H9 (cell line): ENCODE measurements at regions not wholly inside any gene's neighbourhood (a gene's known extent, or its start where the extent isn't known, plus 50 kb on each side); places are given as distances from the start of the nearest gene placed in this dataset.

Source experiments
- DNase-seq: peaks from one replicate; pipeline ENCODE4 v3.0.0-alpha.2; 2017
- H2AFZ ChIP-seq: one replicate; pipeline ENCODE4 v1.6.1; 2013; ENCODE audit warnings: mild to moderate bottlenecking, low read length, control low read depth, moderate library complexity
- H2AK5ac ChIP-seq: 2 replicates; pipeline ENCODE4 v1.6.1; 2013; ENCODE audit warnings: low read length, control low read depth, mixed read lengths; ENCODE audit not compliant: insufficient read length
- H2BK120ac ChIP-seq: one replicate; pipeline ENCODE4 v1.6.1; 2013; ENCODE audit warnings: low read depth, mild to moderate bottlenecking, low read length, control low read depth, inconsistent platforms; ENCODE audit not compliant: poor library complexity, severe bottlenecking
- H2BK12ac ChIP-seq: 2 replicates; pipeline ENCODE4 v1.6.1; 2013; ENCODE audit warnings: low read length, control low read depth, mixed read lengths, low read depth; ENCODE audit not compliant: insufficient read length
- H2BK15ac ChIP-seq: 2 replicates; pipeline ENCODE4 v1.6.1; 2013; ENCODE audit warnings: low read depth, low read length, control low read depth
- H2BK20ac ChIP-seq: one replicate; pipeline ENCODE4 v1.6.1; 2013; ENCODE audit warnings: low read depth, mild to moderate bottlenecking, low read length, control low read depth, inconsistent platforms; ENCODE audit not compliant: poor library complexity, severe bottlenecking
- H2BK5ac ChIP-seq: 2 replicates; pipeline ENCODE4 v1.6.1; 2013; ENCODE audit warnings: low read length, control low read depth, mixed read lengths; ENCODE audit not compliant: insufficient read length
- H3K14ac ChIP-seq: 2 replicates; pipeline ENCODE4 v1.6.1; 2013; ENCODE audit warnings: low read length, control low read depth; ENCODE audit not compliant: insufficient read depth
- H3K18ac ChIP-seq: 2 replicates; pipeline ENCODE4 v1.6.1; 2013; ENCODE audit warnings: low read depth, mild to moderate bottlenecking, mixed read lengths, low read length, control low read depth; ENCODE audit not compliant: insufficient read length
- H3K23ac ChIP-seq: 2 replicates; pipeline ENCODE4 v1.6.1; 2013; ENCODE audit warnings: low read length, control low read depth, mixed read lengths, low read depth; ENCODE audit not compliant: insufficient read length
- H3K23me2 ChIP-seq: 2 replicates; pipeline ENCODE4 v1.6.1; 2013; ENCODE audit warnings: low read depth, mild to moderate bottlenecking, mixed read lengths, low read length, control low read depth; ENCODE audit not compliant: insufficient read length, poor library complexity, severe bottlenecking
- H3K27ac ChIP-seq: 2 replicates; pipeline ENCODE4 v1.5.1; 2013; ENCODE audit warnings: low read length, control low read depth, mixed read lengths, low read depth; ENCODE audit not compliant: insufficient read length
- H3K27me3 ChIP-seq: 2 replicates; pipeline ENCODE4 v1.6.1; 2013; ENCODE audit warnings: low read length, control low read depth, inconsistent platforms; ENCODE audit not compliant: insufficient read depth
- H3K4ac ChIP-seq: 2 replicates; pipeline ENCODE4 v1.6.1; 2013; ENCODE audit warnings: low read depth, mild to moderate bottlenecking, control low read depth, inconsistent platforms, low read length, moderate library complexity
- H3K4me1 ChIP-seq: 2 replicates; pipeline ENCODE4 v1.6.1; 2013; ENCODE audit warnings: low read length, control low read depth, inconsistent platforms; ENCODE audit not compliant: insufficient read depth
- H3K4me2 ChIP-seq: 2 replicates; pipeline ENCODE4 v1.6.1; 2013; ENCODE audit warnings: low read length, control low read depth, mixed read lengths; ENCODE audit not compliant: insufficient read length, insufficient read depth
- H3K56ac ChIP-seq: 2 replicates; pipeline ENCODE4 v1.6.1; 2013; ENCODE audit warnings: low read depth, mild to moderate bottlenecking, mixed read lengths, low read length, control low read depth; ENCODE audit not compliant: insufficient read length
- H3K79me1 ChIP-seq: 2 replicates; pipeline ENCODE4 v1.6.1; 2013; ENCODE audit warnings: low read depth, mild to moderate bottlenecking, moderate library complexity, low read length, control low read depth, inconsistent platforms; ENCODE audit not compliant: insufficient read depth, poor library complexity, severe bottlenecking
- H3K79me2 ChIP-seq: 2 replicates; pipeline ENCODE4 v1.6.1; 2013; ENCODE audit warnings: low read length, control low read depth, inconsistent platforms; ENCODE audit not compliant: insufficient read depth
- H3K9ac ChIP-seq: 2 replicates; pipeline ENCODE4 v1.6.1; 2013; ENCODE audit warnings: low read length, control low read depth, mixed read lengths; ENCODE audit not compliant: insufficient read length; ENCODE audit errors: extremely low read depth
- H3K9me3 ChIP-seq: one replicate; pipeline ENCODE4 v1.6.1; 2013; ENCODE audit warnings: low read depth, low read length, inconsistent platforms; ENCODE audit not compliant: control insufficient read depth
- H3T11ph ChIP-seq: one replicate; pipeline ENCODE4 v1.6.1; 2013; ENCODE audit warnings: mild to moderate bottlenecking, low read length, control low read depth, inconsistent platforms
- H4K20me1 ChIP-seq: one replicate; pipeline ENCODE4 v1.6.1; 2013; ENCODE audit not compliant: control insufficient read depth, insufficient read length, insufficient read depth
- H4K5ac ChIP-seq: 2 replicates; pipeline ENCODE4 v1.6.1; 2013; ENCODE audit warnings: low read depth, mild to moderate bottlenecking, mixed read lengths, low read length, control low read depth; ENCODE audit not compliant: insufficient read length
- H4K8ac ChIP-seq: replicated peaks from 2 replicates; pipeline ENCODE4 v1.6.1; 2013; ENCODE audit warnings: low read length, control low read depth, mixed read lengths, low read depth; ENCODE audit not compliant: insufficient read length
- H4K91ac ChIP-seq: 2 replicates; pipeline ENCODE4 v1.6.1; 2013; ENCODE audit warnings: low read depth, mild to moderate bottlenecking, moderate library complexity, mixed read lengths, low read length, control low read depth; ENCODE audit not compliant: insufficient read length
- H3K27ac Mint-ChIP-seq, 3 experiments: 2 replicates in 2 of 3; 3 replicates in 1 of 3; pipeline ENCODE4 v1.8.0; 2020 to 2021; ENCODE audit warnings: mixed read lengths in 3 of 3, mild to moderate bottlenecking in 1 of 3, moderate library complexity in 1 of 3
- H3K27me3 Mint-ChIP-seq: 2 replicates; pipeline ENCODE4 v1.8.0; 2021; ENCODE audit warnings: low read depth, mild to moderate bottlenecking, moderate library complexity, mixed read lengths
- H3K36me3 Mint-ChIP-seq, 3 experiments: 2 replicates in 2 of 3; 3 replicates in 1 of 3; pipeline ENCODE4 v1.8.0; 2020 to 2021; ENCODE audit warnings: low read depth in 3 of 3, mixed read lengths in 3 of 3; ENCODE audit not compliant: insufficient read depth in 1 of 3
- H3K4me1 Mint-ChIP-seq, 2 experiments: 2 replicates each; pipeline ENCODE4 v1.8.0; 2020; ENCODE audit warnings: mixed read lengths in 2 of 2
- H3K4me3 Mint-ChIP-seq, 2 experiments: 2 replicates in 1 of 2; 3 replicates in 1 of 2; pipeline ENCODE4 v1.8.0; 2020 to 2021; ENCODE audit warnings: mild to moderate bottlenecking in 2 of 2, mixed read lengths in 2 of 2, moderate library complexity in 1 of 2
- H3K9me3 Mint-ChIP-seq, 2 experiments: 2 replicates in 1 of 2; 3 replicates in 1 of 2; pipeline ENCODE4 v1.8.0; 2020; ENCODE audit warnings: mild to moderate bottlenecking in 2 of 2, mixed read lengths in 2 of 2, moderate library complexity in 1 of 2
- WGBS: extraction: QIAGEN DNeasy Blood & Tissue Kit; methylation state at CpG from one replicate; pipeline ENCODE4 v1.1.7; 2013; ENCODE audit warnings: missing lambda C conversion rate, low lambda C conversion rate, mixed read lengths; ENCODE audit not compliant: insufficient read length; ENCODE audit errors: extremely low coverage; 5-methylcytosine and 5-hydroxymethylcytosine counted together
- TF ChIP-seq, protein P1 (sequence below): fragments of 200-600 bp; sonication (generic); conservative IDR thresholded peaks from 3 replicates; pipeline ENCODE4 v1.8.0; 2021; ENCODE audit warnings: antibody characterized with exemption, mild to moderate bottlenecking

DNA sequence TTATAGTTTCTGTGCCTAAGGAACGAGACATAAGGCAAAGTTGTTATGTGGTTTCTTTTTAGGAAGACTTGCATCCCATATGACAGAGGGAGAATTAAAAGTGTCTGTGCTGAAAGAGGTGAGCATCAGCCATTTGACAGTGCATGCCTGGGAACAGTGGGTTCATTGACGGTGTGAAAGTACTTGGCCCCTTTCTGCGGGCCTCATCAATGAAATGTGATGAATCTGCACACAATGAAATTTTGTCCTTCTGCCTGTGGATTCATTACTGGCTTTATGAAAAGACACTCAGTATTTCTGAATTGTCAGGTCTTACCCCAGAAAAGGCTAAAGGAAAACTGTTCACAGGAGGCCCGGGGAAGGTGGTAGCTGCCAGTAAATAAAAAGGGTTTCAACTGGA is 295.8 kb downstream of the FOXO1 start:
- H3K27ac ChIP-seq = no peak overlapping the region
- H2BK15ac ChIP-seq = no peak overlapping the region
- Mint-ChIP-seq H3K27me3 (no peaks in the 10 kb centered on the region), H3K9me3 (no peaks in the 10 kb centered on the region), H3K27ac (no peak overlapping the region), H3K36me3 (no peaks in the 10 kb centered on the region), H3K4me1 (no peaks in the 10 kb centered on the region), H3K4me3 (no peak overlapping the region)
- no peaks in the 10 kb centered on the region for H3K27me3 ChIP-seq
- TF ChIP-seq, protein P1, sequence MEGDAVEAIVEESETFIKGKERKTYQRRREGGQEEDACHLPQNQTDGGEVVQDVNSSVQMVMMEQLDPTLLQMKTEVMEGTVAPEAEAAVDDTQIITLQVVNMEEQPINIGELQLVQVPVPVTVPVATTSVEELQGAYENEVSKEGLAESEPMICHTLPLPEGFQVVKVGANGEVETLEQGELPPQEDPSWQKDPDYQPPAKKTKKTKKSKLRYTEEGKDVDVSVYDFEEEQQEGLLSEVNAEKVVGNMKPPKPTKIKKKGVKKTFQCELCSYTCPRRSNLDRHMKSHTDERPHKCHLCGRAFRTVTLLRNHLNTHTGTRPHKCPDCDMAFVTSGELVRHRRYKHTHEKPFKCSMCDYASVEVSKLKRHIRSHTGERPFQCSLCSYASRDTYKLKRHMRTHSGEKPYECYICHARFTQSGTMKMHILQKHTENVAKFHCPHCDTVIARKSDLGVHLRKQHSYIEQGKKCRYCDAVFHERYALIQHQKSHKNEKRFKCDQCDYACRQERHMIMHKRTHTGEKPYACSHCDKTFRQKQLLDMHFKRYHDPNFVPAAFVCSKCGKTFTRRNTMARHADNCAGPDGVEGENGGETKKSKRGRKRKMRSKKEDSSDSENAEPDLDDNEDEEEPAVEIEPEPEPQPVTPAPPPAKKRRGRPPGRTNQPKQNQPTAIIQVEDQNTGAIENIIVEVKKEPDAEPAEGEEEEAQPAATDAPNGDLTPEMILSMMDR = no peak
- H3K9me3 ChIP-seq = no peaks in the 10 kb centered on the region
- H3K9ac ChIP-seq = no peak overlapping the region
- no peak overlapping the region for H3K23ac ChIP-seq
- no peak overlapping the region for H3T11ph ChIP-seq
- DNase-seq = no peak
- no peak overlapping the region for H4K5ac ChIP-seq
- no peak overlapping the region for H2BK120ac ChIP-seq
- no peaks in the 10 kb centered on the region for H4K20me1 ChIP-seq
- H3K79me1 ChIP-seq = no peaks in the 10 kb centered on the region
- no peak overlapping the region for H3K56ac ChIP-seq
- no peaks in the 10 kb centered on the region for H3K79me2 ChIP-seq
- no peak overlapping the region for H3K18ac ChIP-seq
- no peak overlapping the region for H3K14ac ChIP-seq
- no peak overlapping the region for H2AK5ac ChIP-seq
- H4K8ac ChIP-seq = no peak overlapping the region
- H3K4me2 ChIP-seq = no peak overlapping the region
- H4K91ac ChIP-seq = no peak overlapping the region
- WGBS = no CpG with 5 or more reads among the region's 4 CpGs
- no peak overlapping the region for H3K4ac ChIP-seq
- no peaks in the 10 kb centered on the region for H3K4me1 ChIP-seq
- H2BK5ac ChIP-seq = no peak overlapping the region
- no peak overlapping the region for H2BK20ac ChIP-seq
- H2AFZ ChIP-seq = no peak overlapping the region
- H2BK12ac ChIP-seq = no peak overlapping the region
- H3K23me2 ChIP-seq = no peaks in the 10 kb centered on the region
